ENCODE measurements at regions not wholly inside any gene's neighbourhood (a gene's known extent, or its start where the extent isn't known, plus 50 kb on each side); places are given as distances from the start of the nearest gene placed in this dataset.

GRCh38 chr5:126311766-126312165 lies 111.4 kb upstream of the GRAMD2B start:
- WGBS, 4 donors: 66 to 81% (median 70%) methylated on average over 2 of the region's 2 CpGs
- H3K27ac ChIP-seq: no peak overlapping the region
- TF ChIP-seq CTCF (IDR thresholded peaks at IDR 0.05) (no peak), POLR2A (IDR thresholded peaks at IDR 0.05) (no peak)

GRCh38 chr5:126315341-126315740 lies 107.9 kb upstream of the GRAMD2B start:
- no peak overlapping the region for H3K27ac ChIP-seq
- no peak for DNase-seq
- H3K4me1 ChIP-seq (replicated peaks in 1 of 2): no peaks in the 10 kb centered on the region
- TF ChIP-seq POLR2A (IDR thresholded peaks at IDR 0.05) (no peak), CTCF (IDR thresholded peaks at IDR 0.05) (no peak)
- 75 to 79% (median 77%) methylated on average over 3 of the region's 3 CpGs for WGBS, 4 donors
- intact Hi-C loops (cut with DNase I): no loop called here
- peaks cover 8% of the 10 kb centered on the region for H3K27me3 ChIP-seq
- H3K9me3 ChIP-seq (replicated peaks in 1 of 3): no peaks in the 10 kb centered on the region
- H3K36me3 ChIP-seq (replicated peaks in 1 of 2): no peaks in the 10 kb centered on the region
- no peak overlapping the region for H3K4me3 ChIP-seq

More at GRCh38 chr5:126311766-126312165, 111.4 kb upstream of the GRAMD2B start:
- Histone ChIP-seq H3K4me1 (replicated peaks in 1 of 2) (no peaks in the 10 kb centered on the region), H3K36me3 (replicated peaks in 1 of 2) (no peaks in the 10 kb centered on the region), H3K9me3 (replicated peaks in 1 of 3) (no peaks in the 10 kb centered on the region), H3K27me3 (peaks cover 8% of the 10 kb centered on the region), H3K4me3 (no peak overlapping the region)
- intact Hi-C loops (cut with DNase I): no loop called here
- DNase-seq: no peak

- Histone ChIP-seq H3K27me3 (no peaks in the 10 kb centered on the region), H3K36me3 (replicated peaks in 1 of 2) (no peaks in the 10 kb centered on the region), H3K27ac (no peak overlapping the region), H3K9me3 (replicated peaks in 1 of 3) (no peaks in the 10 kb centered on the region), H3K4me3 (no peak overlapping the region), H3K4me1 (replicated peaks in 1 of 2) (no peaks in the 10 kb centered on the region)
- intact Hi-C loops (cut with DNase I): no loop called here
- TF ChIP-seq CTCF (IDR thresholded peaks at IDR 0.05) (no peak), POLR2A (IDR thresholded peaks at IDR 0.05) (no peak)
- no peak for DNase-seq
- 82 to 100% (median 85%) methylated on average over 1 of the region's 1 CpG for WGBS, 4 donors
These were observed 90.9 kb upstream of the GRAMD2B start for GRCh38 chr5:126332326-126332725.

GRCh38 chr5:126334760-126335159 lies 88.4 kb upstream of the GRAMD2B start:
- no peak for TF ChIP-seq POLR2A (IDR thresholded peaks at IDR 0.05)
- TF ChIP-seq CTCF (IDR thresholded peaks at IDR 0.05): no peak
- no peaks in the 10 kb centered on the region for H3K9me3 ChIP-seq (replicated peaks in 1 of 3)
- no peak overlapping the region for H3K4me3 ChIP-seq
- H3K4me1 ChIP-seq (replicated peaks in 1 of 2): peaks cover 0 to 7% of the 10 kb centered on the region in 2 donors
- H3K27ac ChIP-seq: no peak overlapping the region
- intact Hi-C loops (cut with DNase I): loop anchor here in 1 of 2 donors (5.0 kb wide), 1 partner anchor 203 kb away; no protein-coding TSS in a partner anchor
- no peak for DNase-seq
- no peaks in the 10 kb centered on the region for H3K36me3 ChIP-seq (replicated peaks in 1 of 2)
- 81 to 89% (median 86%) methylated on average over 7 of the region's 7 CpGs for WGBS, 4 donors
- H3K27me3 ChIP-seq: no peaks in the 10 kb centered on the region
